Coronary artery (tissue), 2 donors: ENCODE measurements at regions not wholly inside any gene's neighbourhood (a gene's known extent, or its start where the extent isn't known, plus 50 kb on each side); places are given as distances from the start of the nearest gene placed in this dataset.

ENCODE experiments used
- DNase-seq: peaks from one replicate; pipeline ENCODE4 v3.0.0-alpha.2; 2017; ENCODE audit warnings: low spot score
- H3K27ac ChIP-seq, 2 donors: fragments of 200-600 bp; sonication (generic); one replicate each; pipeline ENCODE4 v1.5.1; 2016 to 2019
- H3K4me3 ChIP-seq: fragments of 200-600 bp; sonication (generic); 2 replicates; pipeline ENCODE4 v1.5.1; 2016; ENCODE audit warnings: mild to moderate bottlenecking, moderate library complexity
- CTCF ChIP-seq: fragments of 200-600 bp; sonication (generic); IDR thresholded peaks from one replicate; pipeline ENCODE4 v1.5.1; 2019; ENCODE audit warnings: antibody characterized with exemption

DNA sequence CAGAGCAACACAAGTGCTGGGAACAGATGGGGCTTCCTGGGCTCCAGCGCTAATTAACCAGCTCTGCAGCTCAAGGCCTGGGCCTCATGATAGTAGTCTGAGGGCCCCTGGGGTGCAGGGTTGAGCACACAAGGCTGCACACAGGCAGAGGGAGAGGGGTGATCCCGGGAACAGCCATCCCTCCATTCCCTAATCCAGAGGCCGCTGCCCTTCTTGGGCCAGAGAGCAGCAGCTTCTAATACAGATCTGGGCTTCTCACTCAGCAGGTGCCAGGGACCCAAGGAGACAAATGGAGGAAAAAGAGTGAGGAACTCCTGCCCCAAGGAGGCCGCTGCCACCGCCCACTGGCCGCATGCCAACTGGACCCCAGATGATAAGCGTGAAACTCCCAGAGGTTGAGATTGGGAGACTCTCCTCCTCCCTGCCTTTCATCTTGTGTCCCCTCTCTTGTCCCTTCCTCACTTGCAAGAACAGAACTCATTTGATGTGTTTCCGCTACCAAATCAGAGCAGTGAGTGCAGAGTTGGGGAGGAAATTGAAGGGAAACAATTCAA, 58.0 kb upstream of the IFNAR2 start:
- no peak for DNase-seq
- Histone ChIP-seq H3K27ac (no peak overlapping the region), H3K4me3 (no peak overlapping the region)
- TF ChIP-seq CTCF, result no peak

DNA sequence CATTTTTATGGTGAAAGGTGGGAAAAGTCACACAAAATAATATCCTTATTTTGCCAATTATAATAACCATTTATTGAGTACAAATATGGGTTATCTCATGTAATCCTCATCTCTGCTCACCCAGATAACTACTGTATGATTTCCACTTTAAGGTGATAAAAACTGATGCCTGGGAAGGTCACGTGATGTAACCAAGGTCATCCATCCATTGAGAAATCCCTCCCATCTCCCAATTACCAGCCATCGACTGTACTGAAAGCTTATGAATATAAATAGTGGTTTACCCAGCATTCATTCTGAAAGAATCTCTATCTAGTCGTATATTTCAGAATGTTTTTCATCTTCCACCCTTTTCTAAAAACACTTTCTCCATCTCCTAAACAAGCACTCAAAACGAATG, 55.0 kb upstream of the IFNAR2 start:
- TF ChIP-seq CTCF, result no peak
- DNase-seq, result no peak
- H3K4me3 ChIP-seq, result no peak overlapping the region
- no peak overlapping the region for H3K27ac ChIP-seq
